Uterus (tissue), 3 donors: ENCODE measurements at regions not wholly inside any gene's neighbourhood (a gene's known extent, or its start where the extent isn't known, plus 50 kb on each side); places are given as distances from the start of the nearest gene placed in this dataset.

Source experiments
- DNase-seq, 2 donors: peaks; one replicate each; pipeline ENCODE4 v3.0.0-alpha.2; 2019 to 2020
- H3K27ac ChIP-seq, 2 donors: fragments of 200-600 bp; sonication (generic); 1 replicate in 1 of 2; 2 replicates in 1 of 2; pipeline ENCODE4 v1.5.1; 2016 to 2018
- H3K27me3 ChIP-seq, 2 donors: fragments of 200-600 bp; sonication (generic); one replicate each; pipeline ENCODE4 v1.5.1; 2018 to 2019; ENCODE audit warnings: control low read depth in 1 of 2
- H3K36me3 ChIP-seq, 2 donors: fragments of 200-600 bp; sonication (generic); one replicate each; pipeline ENCODE4 v1.5.1; 2019; ENCODE audit warnings: control low read depth in 1 of 2
- H3K4me1 ChIP-seq, 2 donors: fragments of 200-600 bp; sonication (generic); one replicate each; pipeline ENCODE4 v1.5.1; 2018 to 2019; ENCODE audit warnings: control low read depth in 1 of 2
- H3K4me3 ChIP-seq, 2 donors: fragments of 200-600 bp; sonication (generic); 1 replicate in 1 of 2; 2 replicates in 1 of 2; pipeline ENCODE4 v1.5.1; 2018 to 2019; ENCODE audit warnings: mild to moderate bottlenecking in 1 of 2
- H3K9me3 ChIP-seq, 2 donors: fragments of 200-600 bp; sonication (generic); one replicate each; pipeline ENCODE4 v1.5.1; 2019; ENCODE audit warnings: control low read depth in 1 of 2
- CTCF ChIP-seq, 4 experiments: fragments of 200-600 bp in 2 of 4; fragments of 450-650 bp in 2 of 4; sonication (generic) in 2 of 4; IDR thresholded peaks; one replicate each; pipeline ENCODE4 v1.5.1; 2016 to 2019; ENCODE audit warnings: antibody characterized with exemption in 4 of 4, mild to moderate bottlenecking in 2 of 4, moderate library complexity in 1 of 4
- POLR2A ChIP-seq, 2 donors: fragments of 450-650 bp; IDR thresholded peaks; one replicate each; pipeline ENCODE4 v1.6.1; 2016; ENCODE audit warnings: antibody characterized with exemption in 2 of 2, mild to moderate bottlenecking in 1 of 2, moderate library complexity in 1 of 2
- intact Hi-C: fragments of 100-400 bp; cut with DNase I; formaldehyde crosslinking; loops from one replicate; pipeline ENCODE4 v1.15.1; 2023; ENCODE audit warnings: low total_unique reads
- donor health status: DM: yes; HTN: yes; CAD: no.

- Histone ChIP-seq H3K36me3 (no peaks in the 10 kb centered on the region), H3K9me3 (no peaks in the 10 kb centered on the region), H3K27me3 (no peaks in the 10 kb centered on the region), H3K27ac (no peak overlapping the region), H3K4me3 (no peak overlapping the region), H3K4me1 (no peaks in the 10 kb centered on the region)
- TF ChIP-seq POLR2A (IDR thresholded peaks at IDR 0.05) (no peak), CTCF (IDR thresholded peaks at IDR 0.05) (no peak)
- no peak for DNase-seq
- intact Hi-C loops = no loop called here
Measured at GRCh38 chr4:185936650-185937376, 124.8 kb upstream of the SORBS2 start.

- no peaks in the 10 kb centered on the region for H3K36me3 ChIP-seq
- DNase-seq = no peak
- H3K27ac ChIP-seq = no peak overlapping the region
- no peaks in the 10 kb centered on the region for H3K9me3 ChIP-seq
- intact Hi-C loops = no loop called here
- H3K27me3 ChIP-seq = no peaks in the 10 kb centered on the region
- H3K4me3 ChIP-seq = no peak overlapping the region
- TF ChIP-seq CTCF (IDR thresholded peaks at IDR 0.05) (no peak), POLR2A (IDR thresholded peaks at IDR 0.05) (no peak)
- no peaks in the 10 kb centered on the region for H3K4me1 ChIP-seq
Measured at GRCh38 chr4:185938654-185939053, 126.7 kb upstream of the SORBS2 start.

- Histone ChIP-seq H3K27ac (no peak overlapping the region), H3K4me3 (no peak overlapping the region), H3K4me1 (no peaks in the 10 kb centered on the region), H3K9me3 (no peaks in the 10 kb centered on the region), H3K36me3 (no peaks in the 10 kb centered on the region), H3K27me3 (no peaks in the 10 kb centered on the region)
- TF ChIP-seq POLR2A (IDR thresholded peaks at IDR 0.05) (no peak), CTCF (IDR thresholded peaks at IDR 0.05) (no peak)
- no peak for DNase-seq
- intact Hi-C loops = no loop called here
Measured at GRCh38 chr4:185941461-185941860, 127.5 kb upstream of the TLR3 start.

GRCh38 chr4:185945252-185945651, 123.7 kb upstream of the TLR3 start:
- TF ChIP-seq POLR2A (IDR thresholded peaks at IDR 0.05) (no peak), CTCF (IDR thresholded peaks at IDR 0.05) (no peak)
- intact Hi-C loops = no loop called here
- Histone ChIP-seq H3K36me3 (no peaks in the 10 kb centered on the region), H3K27me3 (no peaks in the 10 kb centered on the region), H3K4me1 (no peaks in the 10 kb centered on the region), H3K9me3 (no peaks in the 10 kb centered on the region), H3K27ac (no peak overlapping the region), H3K4me3 (no peak overlapping the region)
- no peak for DNase-seq

- TF ChIP-seq CTCF (IDR thresholded peaks at IDR 0.05) (no peak), POLR2A (IDR thresholded peaks at IDR 0.05) (no peak)
- no peaks in the 10 kb centered on the region for H3K4me1 ChIP-seq
- no peaks in the 10 kb centered on the region for H3K36me3 ChIP-seq
- H3K27ac ChIP-seq = no peak overlapping the region
- no peak overlapping the region for H3K4me3 ChIP-seq
- intact Hi-C loops = no loop called here
- no peaks in the 10 kb centered on the region for H3K9me3 ChIP-seq
- no peaks in the 10 kb centered on the region for H3K27me3 ChIP-seq
- DNase-seq = no peak
Measured at GRCh38 chr4:185945906-185946305, 123.0 kb upstream of the TLR3 start.
